SU-DHL-6 (cell line): ENCODE measurements at regions not wholly inside any gene's neighbourhood (a gene's known extent, or its start where the extent isn't known, plus 50 kb on each side); places are given as distances from the start of the nearest gene placed in this dataset.

Experiments used
- CTCF ChIP-seq: fragments of 200-600 bp; sonication (generic); IDR thresholded peaks from one replicate; pipeline ENCODE4 v1.5.1; 2017; ENCODE audit warnings: antibody characterized with exemption, mild to moderate bottlenecking, low read length, moderate library complexity; ENCODE audit not compliant: insufficient read depth, poor library complexity, severe bottlenecking
- EZH2phosphoT487 ChIP-seq: fragments of 200-600 bp; sonication (generic), shearing (Covaris generic); conservative IDR thresholded peaks from 2 replicates; pipeline ENCODE4 v1.6.1; 2018; ENCODE audit warnings: mild to moderate bottlenecking, antibody characterized with exemption, low read length, moderate library complexity, mixed read lengths

- TF ChIP-seq CTCF, result no peak
- no peak for TF ChIP-seq EZH2phosphoT487
Observed at GRCh38 chr9:129367287-129367686, 189.2 kb upstream of the IER5L start.
